ENCODE measurements at regions not wholly inside any gene's neighbourhood (a gene's known extent, or its start where the extent isn't known, plus 50 kb on each side); places are given as distances from the start of the nearest gene placed in this dataset.

DNA sequence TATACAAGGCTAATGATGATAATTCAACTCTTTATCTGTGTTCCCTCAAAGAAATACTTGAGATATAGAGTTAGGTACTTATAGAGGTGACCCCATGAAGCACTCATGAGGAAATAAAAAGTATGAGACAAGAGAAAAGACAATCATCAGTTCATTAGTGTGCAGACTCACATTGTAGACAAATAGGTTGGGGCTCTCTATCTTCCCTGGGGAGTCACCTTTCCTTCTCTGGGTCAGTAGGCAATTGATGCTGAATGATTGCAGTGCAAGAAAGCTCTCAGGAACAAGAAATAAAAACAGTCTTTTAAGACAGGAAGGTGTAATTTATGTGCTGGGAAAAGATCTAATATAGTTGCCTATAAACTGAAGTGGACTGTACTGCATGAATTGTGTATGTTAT, 1357.6 kb upstream of the EPHA6 start:
- CTCF ChIA-PET = no interaction called here
- no peaks in the 10 kb centered on the region for H3K4me1 ChIP-seq (ENCODE audit: control extremely low read depth in 1 of 4, control insufficient read depth in 4 of 4, insufficient read depth in 4 of 4, low read length in 3 of 4)
- POLR2A ChIA-PET = no interaction called here
- no peak overlapping the region for H3K27ac ChIP-seq (ENCODE audit: insufficient read depth in 1 of 2, low read depth in 1 of 2, low read length in 2 of 2, poor library complexity in 1 of 2, severe bottlenecking in 2 of 2)
- H3K36me3 ChIP-seq (ENCODE audit: control insufficient read depth in 4 of 4, insufficient read depth in 4 of 4, low read length in 3 of 4) = no peaks in the 10 kb centered on the region
- H3K9me3 ChIP-seq (ENCODE audit: control extremely low read depth in 1 of 5, control insufficient read depth in 4 of 5, insufficient read depth in 2 of 5, low read depth in 1 of 5, low read length in 4 of 5) = no peaks in the 10 kb centered on the region
- no peak for DNase-seq
- H3K27me3 ChIP-seq (replicated peaks in 2 of 5; ENCODE audit: control insufficient read depth in 4 of 5, insufficient read depth in 5 of 5, low read length in 4 of 5) = no peaks in the 10 kb centered on the region
- H3K4me3 ChIP-seq (ENCODE audit: control insufficient read depth in 1 of 7, extremely low read depth in 1 of 7, insufficient read depth in 4 of 7, low read depth in 2 of 7, low read length in 6 of 7) = no peak overlapping the region

DNA sequence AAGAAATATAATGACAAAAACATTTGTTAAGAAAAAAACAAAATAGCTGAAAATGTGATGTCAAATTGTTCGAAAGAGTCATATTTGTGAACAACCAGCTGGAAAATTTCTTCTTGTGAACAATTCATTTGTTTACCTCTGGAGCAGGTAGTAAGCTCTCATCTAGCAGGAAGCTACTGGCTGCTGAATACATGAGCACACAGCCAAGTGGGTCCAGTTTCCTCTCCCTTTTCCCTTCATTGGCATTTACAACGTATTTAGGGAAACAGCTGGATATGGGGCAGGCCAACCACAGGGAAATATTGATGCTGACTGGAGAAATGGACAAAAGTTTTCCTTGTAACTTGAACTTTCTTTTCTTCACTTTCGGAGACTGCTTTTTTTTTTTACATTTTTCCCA, 1354.7 kb upstream of the EPHA6 start:
- H3K9me3 ChIP-seq (ENCODE audit: control extremely low read depth in 1 of 5, control insufficient read depth in 4 of 5, insufficient read depth in 2 of 5, low read depth in 1 of 5, low read length in 4 of 5) = no peaks in the 10 kb centered on the region
- WGBS (ENCODE audit: insufficient coverage) = 93% methylated on average over 3 of the region's 3 CpGs
- no peaks in the 10 kb centered on the region for H3K36me3 ChIP-seq (ENCODE audit: control insufficient read depth in 4 of 4, insufficient read depth in 4 of 4, low read length in 3 of 4)
- ChIA-PET CTCF (no interaction called here), POLR2A (no interaction called here)
- no peaks in the 10 kb centered on the region for H3K4me1 ChIP-seq (ENCODE audit: control extremely low read depth in 1 of 4, control insufficient read depth in 4 of 4, insufficient read depth in 4 of 4, low read length in 3 of 4)
- no peaks in the 10 kb centered on the region for H3K27me3 ChIP-seq (replicated peaks in 2 of 5; ENCODE audit: control insufficient read depth in 4 of 5, insufficient read depth in 5 of 5, low read length in 4 of 5)
- no peak overlapping the region for H3K4me3 ChIP-seq (ENCODE audit: control insufficient read depth in 1 of 7, extremely low read depth in 1 of 7, insufficient read depth in 4 of 7, low read depth in 2 of 7, low read length in 6 of 7)
- H3K27ac ChIP-seq (ENCODE audit: insufficient read depth in 1 of 2, low read depth in 1 of 2, low read length in 2 of 2, poor library complexity in 1 of 2, severe bottlenecking in 2 of 2) = no peak overlapping the region
- no peak for DNase-seq

DNA sequence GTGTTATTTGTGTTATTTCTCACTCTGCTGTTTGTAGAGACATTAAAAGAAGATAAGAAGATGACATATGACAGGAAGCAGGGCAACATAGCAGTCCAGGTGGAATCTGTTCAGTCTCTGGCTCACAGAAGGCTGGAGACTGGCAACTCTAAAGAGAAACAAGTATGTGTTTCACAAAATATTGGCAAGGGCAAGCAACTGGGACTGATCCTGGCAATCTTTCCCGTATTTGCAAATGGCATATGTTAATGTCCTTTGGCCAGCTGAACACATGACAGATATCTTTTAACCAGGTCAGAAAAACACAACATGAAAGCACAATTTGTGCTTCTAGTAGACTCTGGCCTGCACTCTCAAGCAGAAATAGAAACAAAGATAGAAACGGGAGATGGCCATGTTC, 1354.1 kb upstream of the EPHA6 start:
- ChIA-PET POLR2A (no interaction called here), CTCF (no interaction called here)
- DNase-seq = no peak
- no peaks in the 10 kb centered on the region for H3K36me3 ChIP-seq (ENCODE audit: control insufficient read depth in 4 of 4, insufficient read depth in 4 of 4, low read length in 3 of 4)
- 100% methylated on average over 1 of the region's 2 CpGs for WGBS (ENCODE audit: insufficient coverage)
- H3K4me1 ChIP-seq (ENCODE audit: control extremely low read depth in 1 of 4, control insufficient read depth in 4 of 4, insufficient read depth in 4 of 4, low read length in 3 of 4) = no peaks in the 10 kb centered on the region
- no peaks in the 10 kb centered on the region for H3K27me3 ChIP-seq (replicated peaks in 2 of 5; ENCODE audit: control insufficient read depth in 4 of 5, insufficient read depth in 5 of 5, low read length in 4 of 5)
- no peak overlapping the region for H3K27ac ChIP-seq (ENCODE audit: insufficient read depth in 1 of 2, low read depth in 1 of 2, low read length in 2 of 2, poor library complexity in 1 of 2, severe bottlenecking in 2 of 2)
- no peak overlapping the region for H3K4me3 ChIP-seq (ENCODE audit: control insufficient read depth in 1 of 7, extremely low read depth in 1 of 7, insufficient read depth in 4 of 7, low read depth in 2 of 7, low read length in 6 of 7)
- H3K9me3 ChIP-seq (ENCODE audit: control extremely low read depth in 1 of 5, control insufficient read depth in 4 of 5, insufficient read depth in 2 of 5, low read depth in 1 of 5, low read length in 4 of 5) = no peaks in the 10 kb centered on the region

DNA sequence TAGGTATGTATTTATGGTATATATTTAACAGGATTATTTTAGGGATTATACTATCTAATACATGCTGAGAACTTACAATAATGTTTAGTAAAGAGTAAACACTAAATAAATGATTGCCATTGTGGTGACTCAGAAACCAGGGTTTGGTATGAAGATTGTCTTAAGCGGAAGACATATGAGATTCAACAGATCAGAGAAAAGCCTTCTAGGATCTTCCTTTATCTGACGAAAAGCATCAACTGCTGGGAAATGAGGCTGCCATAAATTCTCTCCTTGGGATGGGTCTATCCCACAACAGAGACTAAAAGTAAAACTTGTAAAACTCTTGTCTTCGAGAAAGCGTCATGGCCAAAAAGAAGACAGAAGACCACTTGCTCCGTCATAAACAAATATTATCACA, 1352.2 kb upstream of the EPHA6 start:
- CTCF ChIA-PET = no interaction called here
- H3K36me3 ChIP-seq (ENCODE audit: control insufficient read depth in 4 of 4, insufficient read depth in 4 of 4, low read length in 3 of 4) = no peaks in the 10 kb centered on the region
- no peak overlapping the region for H3K27ac ChIP-seq (ENCODE audit: insufficient read depth in 1 of 2, low read depth in 1 of 2, low read length in 2 of 2, poor library complexity in 1 of 2, severe bottlenecking in 2 of 2)
- no peaks in the 10 kb centered on the region for H3K4me1 ChIP-seq (ENCODE audit: control extremely low read depth in 1 of 4, control insufficient read depth in 4 of 4, insufficient read depth in 4 of 4, low read length in 3 of 4)
- POLR2A ChIA-PET = no interaction called here
- no peaks in the 10 kb centered on the region for H3K9me3 ChIP-seq (ENCODE audit: control extremely low read depth in 1 of 5, control insufficient read depth in 4 of 5, insufficient read depth in 2 of 5, low read depth in 1 of 5, low read length in 4 of 5)
- DNase-seq = no peak
- 91% methylated on average over 5 of the region's 5 CpGs for WGBS (ENCODE audit: insufficient coverage)
- H3K4me3 ChIP-seq (ENCODE audit: control insufficient read depth in 1 of 7, extremely low read depth in 1 of 7, insufficient read depth in 4 of 7, low read depth in 2 of 7, low read length in 6 of 7) = no peak overlapping the region
- no peaks in the 10 kb centered on the region for H3K27me3 ChIP-seq (replicated peaks in 2 of 5; ENCODE audit: control insufficient read depth in 4 of 5, insufficient read depth in 5 of 5, low read length in 4 of 5)

DNA sequence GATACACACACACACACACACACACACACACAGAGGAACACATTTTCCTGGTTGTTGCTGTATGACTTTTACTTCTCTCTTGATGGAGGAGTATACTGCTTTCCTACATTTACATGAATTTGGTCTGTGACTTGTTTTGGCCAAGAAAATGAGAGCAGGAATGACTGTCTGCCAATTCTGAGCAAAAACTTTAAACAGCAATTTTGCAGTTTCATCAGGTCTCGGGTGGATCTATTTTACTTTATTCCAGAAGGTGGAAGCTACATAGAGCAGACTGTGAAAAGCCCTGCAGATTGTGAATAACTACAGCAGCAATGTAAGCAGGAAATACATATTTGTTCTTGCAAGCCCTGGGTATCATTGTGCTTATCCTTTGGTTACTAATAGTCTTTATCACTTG, 1350.0 kb upstream of the EPHA6 start:
- Histone ChIP-seq H3K9me3 (ENCODE audit: control extremely low read depth in 1 of 5, control insufficient read depth in 4 of 5, insufficient read depth in 2 of 5, low read depth in 1 of 5, low read length in 4 of 5) (no peaks in the 10 kb centered on the region), H3K36me3 (ENCODE audit: control insufficient read depth in 4 of 4, insufficient read depth in 4 of 4, low read length in 3 of 4) (no peaks in the 10 kb centered on the region), H3K27ac (ENCODE audit: insufficient read depth in 1 of 2, low read depth in 1 of 2, low read length in 2 of 2, poor library complexity in 1 of 2, severe bottlenecking in 2 of 2) (no peak overlapping the region), H3K4me1 (ENCODE audit: control extremely low read depth in 1 of 4, control insufficient read depth in 4 of 4, insufficient read depth in 4 of 4, low read length in 3 of 4) (peaks cover 0 to 10% (median 0%) of the 10 kb centered on the region in 4 experiments), H3K27me3 (replicated peaks in 2 of 5; ENCODE audit: control insufficient read depth in 4 of 5, insufficient read depth in 5 of 5, low read length in 4 of 5) (no peaks in the 10 kb centered on the region), H3K4me3 (ENCODE audit: control insufficient read depth in 1 of 7, extremely low read depth in 1 of 7, insufficient read depth in 4 of 7, low read depth in 2 of 7, low read length in 6 of 7) (no peak overlapping the region)
- CTCF ChIA-PET = no interaction called here
- 40% methylated on average over 1 of the region's 1 CpG for WGBS (ENCODE audit: insufficient coverage)
- POLR2A ChIA-PET = no interaction called here
- DNase-seq = no peak

DNA sequence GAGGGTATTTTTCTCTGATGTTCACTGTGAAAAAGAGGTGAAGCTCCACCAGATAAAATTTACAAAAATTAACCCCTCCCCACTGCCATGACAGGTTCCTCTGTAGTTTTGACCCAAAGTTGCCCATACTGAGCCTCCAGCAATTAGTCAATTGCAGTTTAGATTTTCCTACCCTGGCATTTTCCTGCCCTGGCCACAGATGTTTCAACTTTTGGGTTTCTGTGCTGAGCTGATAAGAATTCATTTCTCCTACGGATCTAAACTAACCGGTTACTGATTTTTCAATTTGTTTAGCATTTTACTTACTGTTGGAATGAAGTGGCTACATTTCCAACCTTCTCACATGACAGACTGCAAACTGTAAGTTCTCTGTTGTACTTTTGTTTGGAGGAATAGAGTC, 1346.1 kb upstream of the EPHA6 start:
- POLR2A ChIA-PET = no interaction called here
- peak overlapping the region in 1 of 2 experiments; percentile 25 for H3K27ac ChIP-seq (ENCODE audit: insufficient read depth in 1 of 2, low read depth in 1 of 2, low read length in 2 of 2, poor library complexity in 1 of 2, severe bottlenecking in 2 of 2)

DNA sequence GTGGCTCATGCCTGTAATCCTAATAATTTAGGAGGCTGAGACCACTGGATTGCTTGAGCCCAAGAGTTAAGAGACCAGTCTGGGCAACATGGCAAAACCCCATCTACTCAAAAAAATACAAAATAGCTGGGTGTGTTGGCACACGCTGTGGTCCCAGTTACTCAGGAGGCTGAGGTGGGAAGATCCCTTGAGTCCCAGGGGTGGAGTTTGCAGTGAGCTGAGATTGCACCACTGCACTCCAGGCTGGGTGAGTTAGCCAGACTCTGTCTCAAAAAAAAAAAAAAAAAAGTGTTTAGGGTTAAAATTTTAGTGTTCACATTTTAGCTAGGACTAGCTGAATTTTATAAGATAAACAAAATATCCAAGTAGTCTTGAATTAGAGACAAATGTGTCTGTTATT, 1340.1 kb upstream of the EPHA6 start:
- H3K4me1 ChIP-seq (ENCODE audit: control extremely low read depth in 1 of 4, control insufficient read depth in 4 of 4, insufficient read depth in 4 of 4, low read length in 3 of 4) = no peaks in the 10 kb centered on the region
- POLR2A ChIA-PET = interaction anchor here (0.6 kb wide), 1 partner anchor 135 kb away, joined by 5 read pairs; no protein-coding TSS in a partner anchor
- CTCF ChIA-PET = interaction anchor here (0.6 kb wide), 1 partner anchor 1134 kb away, joined by 3 read pairs; no protein-coding TSS in a partner anchor
- H3K36me3 ChIP-seq (ENCODE audit: control insufficient read depth in 4 of 4, insufficient read depth in 4 of 4, low read length in 3 of 4) = no peaks in the 10 kb centered on the region
- no peaks in the 10 kb centered on the region for H3K27me3 ChIP-seq (replicated peaks in 2 of 5; ENCODE audit: control insufficient read depth in 4 of 5, insufficient read depth in 5 of 5, low read length in 4 of 5)
- DNase-seq = no peak
- H3K9me3 ChIP-seq (ENCODE audit: control extremely low read depth in 1 of 5, control insufficient read depth in 4 of 5, insufficient read depth in 2 of 5, low read depth in 1 of 5, low read length in 4 of 5) = no peaks in the 10 kb centered on the region
- no peak overlapping the region for H3K27ac ChIP-seq (ENCODE audit: insufficient read depth in 1 of 2, low read depth in 1 of 2, low read length in 2 of 2, poor library complexity in 1 of 2, severe bottlenecking in 2 of 2)
- WGBS (ENCODE audit: insufficient coverage) = no CpG with 5 or more reads among the region's 1 CpG
- no peak overlapping the region for H3K4me3 ChIP-seq (ENCODE audit: control insufficient read depth in 1 of 7, extremely low read depth in 1 of 7, insufficient read depth in 4 of 7, low read depth in 2 of 7, low read length in 6 of 7)

More for the DNA sequence above, 1346.1 kb upstream of the EPHA6 start:
- H3K4me1 ChIP-seq (ENCODE audit: control extremely low read depth in 1 of 4, control insufficient read depth in 4 of 4, insufficient read depth in 4 of 4, low read length in 3 of 4) = peaks cover 0 to 10% (median 0%) of the 10 kb centered on the region in 4 experiments
- no peaks in the 10 kb centered on the region for H3K9me3 ChIP-seq (ENCODE audit: control extremely low read depth in 1 of 5, control insufficient read depth in 4 of 5, insufficient read depth in 2 of 5, low read depth in 1 of 5, low read length in 4 of 5)
- WGBS (ENCODE audit: insufficient coverage) = no CpG with 5 or more reads among the region's 2 CpGs
- H3K36me3 ChIP-seq (ENCODE audit: control insufficient read depth in 4 of 4, insufficient read depth in 4 of 4, low read length in 3 of 4) = no peaks in the 10 kb centered on the region
- H3K4me3 ChIP-seq (ENCODE audit: control insufficient read depth in 1 of 7, extremely low read depth in 1 of 7, insufficient read depth in 4 of 7, low read depth in 2 of 7, low read length in 6 of 7) = peak overlapping the region in 1 of 7 experiments; percentile 4
- peak; percentile 6 to 66 (median 40) for DNase-seq
- CTCF ChIA-PET = no interaction called here
- H3K27me3 ChIP-seq (replicated peaks in 2 of 5; ENCODE audit: control insufficient read depth in 4 of 5, insufficient read depth in 5 of 5, low read length in 4 of 5) = no peaks in the 10 kb centered on the region
